ENCODE measurements at regions not wholly inside any gene's neighbourhood (a gene's known extent, or its start where the extent isn't known, plus 50 kb on each side); places are given as distances from the start of the nearest gene placed in this dataset.
"Not testable (repeated sequence)": the region's sequence is repeated elsewhere in the genome, so short reads cannot be mapped to it uniquely, and the experiment has no call there.

GRCh38 chr12:102653406-102653805, 173.0 kb upstream of the IGF1 start:
- DNase-seq: no peak

GRCh38 chr12:102652645-102653313, 172.4 kb upstream of the IGF1 start:
- no peak for DNase-seq

- DNase-seq: no peak
Measured at GRCh38 chr12:102645968-102646367, 165.6 kb upstream of the IGF1 start.

- no peak for DNase-seq
Measured at GRCh38 chr12:102643879-102644575, 163.7 kb upstream of the IGF1 start.

GRCh38 chr12:102642199-102642598, 161.8 kb upstream of the IGF1 start:
- no peak for DNase-seq

GRCh38 chr12:102640658-102641057, 160.3 kb upstream of the IGF1 start:
- not testable (repeated sequence) for DNase-seq

GRCh38 chr12:102638777-102639176, 158.4 kb upstream of the IGF1 start:
- no peak for DNase-seq

GRCh38 chr12:102633981-102634605, 153.7 kb upstream of the IGF1 start:
- DNase-seq: no peak

- no peak for DNase-seq
Measured at GRCh38 chr12:102631274-102631673, 150.9 kb upstream of the IGF1 start.

GRCh38 chr12:102629262-102629888, 149.0 kb upstream of the IGF1 start:
- DNase-seq: no peak

GRCh38 chr12:102625819-102626218, 145.5 kb upstream of the IGF1 start:
- DNase-seq: no peak

- no peak for DNase-seq
Measured at GRCh38 chr12:102622618-102623017, 142.3 kb upstream of the IGF1 start.

- no peak for DNase-seq
Measured at GRCh38 chr12:102618197-102618877, 138.0 kb upstream of the IGF1 start.

- no peak for DNase-seq
Measured at GRCh38 chr12:102616692-102617091, 136.3 kb upstream of the IGF1 start.

- no peak for DNase-seq
Measured at GRCh38 chr12:102611995-102612394, 131.6 kb upstream of the IGF1 start.

GRCh38 chr12:102609996-102610395, 129.6 kb upstream of the IGF1 start:
- no peak for DNase-seq

GRCh38 chr12:102603021-102603420, 122.7 kb upstream of the IGF1 start:
- no peak for DNase-seq

- DNase-seq: no peak
Measured at GRCh38 chr12:102602521-102602920, 122.2 kb upstream of the IGF1 start.

GRCh38 chr12:102601621-102602020, 121.3 kb upstream of the IGF1 start:
- no peak for DNase-seq

- no peak for DNase-seq
Measured at GRCh38 chr12:102596687-102597086, 116.3 kb upstream of the IGF1 start.

- no peak for DNase-seq
Measured at GRCh38 chr12:102596031-102596430, 115.7 kb upstream of the IGF1 start.

- DNase-seq: no peak
Measured at GRCh38 chr12:102595315-102595714, 115.0 kb upstream of the IGF1 start.

- DNase-seq: no peak
Measured at GRCh38 chr12:102593134-102593533, 112.8 kb upstream of the IGF1 start.

Data from CD4-positive, alpha-beta T cell treated with Interferon gamma for 1 hour (primary cell).